Neural cell (in vitro differentiated cells): ENCODE measurements at regions not wholly inside any gene's neighbourhood (a gene's known extent, or its start where the extent isn't known, plus 50 kb on each side); places are given as distances from the start of the nearest gene placed in this dataset.

Experiments used
- H2AFZ ChIP-seq: fragments of 200-600, 300-800 bp; sonication (generic), shearing (Covaris generic); 2 replicates; pipeline ENCODE4 v1.6.0; 2014; ENCODE audit warnings: low read depth, mild to moderate bottlenecking, antibody characterized with exemption, low read length, moderate library complexity
- H3F3A ChIP-seq: fragments of 200-600 bp; shearing (Covaris generic); 2 replicates; pipeline ENCODE4 v1.6.1; 2016; ENCODE audit warnings: mild to moderate bottlenecking, moderate library complexity, mixed read lengths, antibody characterized with exemption, low read length; ENCODE audit not compliant: insufficient read depth, poor library complexity, severe bottlenecking
- H3K27ac ChIP-seq: fragments of 200-600, 300-800 bp; sonication (generic), shearing (Covaris generic); 2 replicates; pipeline ENCODE4 v1.5.1; 2014; ENCODE audit warnings: mild to moderate bottlenecking, low read length, moderate library complexity
- H3K27me3 ChIP-seq: fragments of 300-800, 200-600 bp; sonication (generic), shearing (Covaris generic); 2 replicates; pipeline ENCODE4 v1.6.0; 2014; ENCODE audit warnings: mild to moderate bottlenecking, low read depth, low read length, moderate library complexity; ENCODE audit not compliant: insufficient read depth
- H3K36me3 ChIP-seq: fragments of 300-800, 200-600 bp; sonication (generic), shearing (Covaris generic); 2 replicates; pipeline ENCODE4 v1.5.1; 2014; ENCODE audit warnings: mild to moderate bottlenecking, antibody characterized with exemption, low read length, moderate library complexity; ENCODE audit not compliant: insufficient read depth
- H3K4me2 ChIP-seq: fragments of 300-800, 200-600 bp; sonication (generic), shearing (Covaris generic); 2 replicates; pipeline ENCODE4 v1.6.0; 2014; ENCODE audit warnings: mild to moderate bottlenecking, low read length
- H3K4me3 ChIP-seq: fragments of 300-800, 200-600 bp; sonication (generic), shearing (Covaris generic); 2 replicates; pipeline ENCODE4 v1.5.1; 2014; ENCODE audit warnings: mild to moderate bottlenecking, low read length, moderate library complexity
- H3K79me2 ChIP-seq: fragments of 200-600 bp; shearing (Covaris generic); replicated peaks from 2 replicates; pipeline ENCODE4 v1.6.0; 2014; ENCODE audit warnings: mild to moderate bottlenecking, low read length, moderate library complexity; ENCODE audit not compliant: insufficient read depth
- H3K9ac ChIP-seq: fragments of 300-800, 200-600 bp; sonication (generic), shearing (Covaris generic); 2 replicates; pipeline ENCODE4 v1.6.1; 2016; ENCODE audit warnings: mild to moderate bottlenecking, low read length, mixed read lengths
- H3K9me2 ChIP-seq: fragments of 200-600 bp; shearing (Covaris generic); 2 replicates; pipeline ENCODE4 v1.6.1; 2016; ENCODE audit warnings: mild to moderate bottlenecking, low read length, mixed read lengths; ENCODE audit not compliant: insufficient read depth
- H3K9me3 ChIP-seq: fragments of 200-600, 300-800 bp; sonication (generic), shearing (Covaris generic); 2 replicates; pipeline ENCODE4 v1.6.1; 2016; ENCODE audit warnings: mild to moderate bottlenecking, mixed run types, low read length, moderate library complexity, mixed read lengths
- H4K20me1 ChIP-seq: fragments of 200-600 bp; shearing (Covaris generic); 2 replicates; pipeline ENCODE4 v1.6.1; 2016; ENCODE audit warnings: mild to moderate bottlenecking, mixed run types; ENCODE audit not compliant: insufficient read depth
- EP300 ChIP-seq: fragments of 450-650 bp; conservative IDR thresholded peaks from 2 replicates; pipeline ENCODE4 v1.6.1; 2014; ENCODE audit warnings: antibody characterized with exemption, mild to moderate bottlenecking, moderate library complexity; ENCODE audit not compliant: poor library complexity, severe bottlenecking
- EZH2 ChIP-seq: fragments of 200-600, 300-800 bp; shearing (Covaris generic), sonication (generic); IDR thresholded peaks from 2 replicates; pipeline ENCODE4 v1.6.1; 2014; ENCODE audit warnings: antibody characterized with exemption, low read length, borderline replicate concordance, mild to moderate bottlenecking; ENCODE audit not compliant: insufficient read depth, poor library complexity, severe bottlenecking
- MXI1 ChIP-seq: fragments of 450-650 bp; conservative IDR thresholded peaks from 2 replicates; pipeline ENCODE4 v1.6.1; 2014; ENCODE audit warnings: antibody characterized with exemption, mild to moderate bottlenecking; ENCODE audit not compliant: poor library complexity, severe bottlenecking
- POLR2AphosphoS5 ChIP-seq: IDR thresholded peaks from 2 replicates; pipeline ENCODE4 v1.6.1; 2012
- RAD21 ChIP-seq: fragments of 450-650 bp; conservative IDR thresholded peaks from 2 replicates; pipeline ENCODE4 v1.6.1; 2014; ENCODE audit warnings: antibody characterized with exemption, mild to moderate bottlenecking, moderate library complexity
- SMC3 ChIP-seq: fragments of 450-650 bp; conservative IDR thresholded peaks from 2 replicates; pipeline ENCODE4 v1.6.1; 2014; ENCODE audit warnings: antibody characterized with exemption, mild to moderate bottlenecking, moderate library complexity; ENCODE audit not compliant: poor library complexity
- TAF1 ChIP-seq: IDR thresholded peaks from 2 replicates; pipeline ENCODE4 v1.6.1; 2012; ENCODE audit warnings: low read depth
- TF ChIP-seq, protein P1 (sequence below): fragments of 450-650 bp; IDR thresholded peaks from 2 replicates; pipeline ENCODE4 v1.5.1; 2014; ENCODE audit warnings: antibody characterized with exemption, mild to moderate bottlenecking, moderate library complexity; ENCODE audit not compliant: poor library complexity, severe bottlenecking
- TF ChIP-seq, protein P2 (sequence below): IDR thresholded peaks from 2 replicates; pipeline ENCODE4 v1.6.1; 2012; ENCODE audit warnings: borderline replicate concordance

DNA sequence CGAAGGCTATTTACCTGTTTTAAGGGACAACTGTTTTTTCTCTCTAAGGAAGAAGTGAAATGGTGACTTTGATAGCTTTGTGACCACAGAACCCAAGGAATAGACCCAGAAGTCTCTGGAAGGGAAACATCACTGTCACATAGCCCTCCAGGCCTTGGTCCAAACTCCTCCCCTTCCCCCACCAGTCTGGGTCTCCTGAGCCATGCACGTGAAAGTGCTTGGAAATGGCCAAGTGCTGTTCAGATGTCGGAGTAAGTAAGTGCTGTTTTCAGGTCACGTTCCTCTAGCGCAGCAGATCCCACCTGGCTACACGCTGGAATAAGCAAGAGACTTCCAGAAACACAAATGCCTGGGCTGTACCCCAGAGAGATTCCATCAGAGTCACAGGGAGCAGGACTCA lies 73.0 kb upstream of the AFF3 start:
- Histone ChIP-seq H3K9me2 (no peaks in the 10 kb centered on the region), H3K36me3 (no peaks in the 10 kb centered on the region), H3K27me3 (no peaks in the 10 kb centered on the region), H3K4me3 (no peak overlapping the region), H3K9me3 (no peaks in the 10 kb centered on the region), H4K20me1 (no peaks in the 10 kb centered on the region), H3K9ac (no peak overlapping the region), H3F3A (no peaks in the 10 kb centered on the region), H3K27ac (no peak overlapping the region), H3K4me2 (no peak overlapping the region), H2AFZ (no peak overlapping the region), H3K79me2 (no peaks in the 10 kb centered on the region)
- TF ChIP-seq MXI1: no peak
- TF ChIP-seq RAD21: no peak
- no peak for TF ChIP-seq SMC3
- no peak for TF ChIP-seq EZH2
- TF ChIP-seq TAF1: no peak
- no peak for TF ChIP-seq POLR2AphosphoS5
- TF ChIP-seq EP300: no peak
- TF ChIP-seq, protein P1, sequence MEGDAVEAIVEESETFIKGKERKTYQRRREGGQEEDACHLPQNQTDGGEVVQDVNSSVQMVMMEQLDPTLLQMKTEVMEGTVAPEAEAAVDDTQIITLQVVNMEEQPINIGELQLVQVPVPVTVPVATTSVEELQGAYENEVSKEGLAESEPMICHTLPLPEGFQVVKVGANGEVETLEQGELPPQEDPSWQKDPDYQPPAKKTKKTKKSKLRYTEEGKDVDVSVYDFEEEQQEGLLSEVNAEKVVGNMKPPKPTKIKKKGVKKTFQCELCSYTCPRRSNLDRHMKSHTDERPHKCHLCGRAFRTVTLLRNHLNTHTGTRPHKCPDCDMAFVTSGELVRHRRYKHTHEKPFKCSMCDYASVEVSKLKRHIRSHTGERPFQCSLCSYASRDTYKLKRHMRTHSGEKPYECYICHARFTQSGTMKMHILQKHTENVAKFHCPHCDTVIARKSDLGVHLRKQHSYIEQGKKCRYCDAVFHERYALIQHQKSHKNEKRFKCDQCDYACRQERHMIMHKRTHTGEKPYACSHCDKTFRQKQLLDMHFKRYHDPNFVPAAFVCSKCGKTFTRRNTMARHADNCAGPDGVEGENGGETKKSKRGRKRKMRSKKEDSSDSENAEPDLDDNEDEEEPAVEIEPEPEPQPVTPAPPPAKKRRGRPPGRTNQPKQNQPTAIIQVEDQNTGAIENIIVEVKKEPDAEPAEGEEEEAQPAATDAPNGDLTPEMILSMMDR: no peak

DNA sequence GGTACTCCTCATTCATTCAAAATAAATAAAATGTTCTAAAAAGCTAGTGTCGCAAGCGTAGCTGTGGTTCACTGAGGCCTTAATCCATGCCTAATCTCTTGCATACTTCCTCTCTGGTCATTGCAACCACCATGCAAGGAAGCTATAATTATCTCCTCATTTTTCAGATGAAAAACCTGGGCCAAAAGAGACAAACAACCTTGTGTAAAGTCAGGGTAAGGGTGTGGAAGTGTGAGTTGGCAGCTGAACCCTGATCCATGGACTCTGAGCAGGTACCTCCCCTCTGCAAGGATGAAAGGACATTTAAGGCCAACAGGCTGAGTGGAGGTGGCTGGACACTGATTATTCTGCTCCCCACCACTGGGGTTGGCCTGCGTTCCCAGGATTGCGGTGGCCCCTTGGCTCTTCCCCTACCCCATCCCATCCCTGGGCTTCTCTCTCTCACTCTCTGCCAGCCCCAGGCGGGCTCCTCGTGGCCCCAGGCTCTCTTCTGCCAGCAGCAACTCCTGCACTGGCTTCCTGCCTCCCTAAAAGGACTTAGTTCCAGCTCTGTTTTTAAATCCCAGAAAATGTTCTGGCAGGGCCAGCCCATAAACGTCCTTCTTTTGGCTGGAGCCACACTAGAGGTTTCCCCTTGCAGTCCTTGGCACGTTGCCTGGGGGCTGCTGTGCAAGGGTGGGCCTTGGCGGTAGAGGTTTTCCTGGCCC lies 72.0 kb upstream of the AFF3 start:
- H3K9me3 ChIP-seq: no peaks in the 10 kb centered on the region
- H3K27me3 ChIP-seq: no peaks in the 10 kb centered on the region
- no peaks in the 10 kb centered on the region for H3K79me2 ChIP-seq
- no peaks in the 10 kb centered on the region for H3F3A ChIP-seq
- no peaks in the 10 kb centered on the region for H3K36me3 ChIP-seq
- TF ChIP-seq MXI1 (no peak), SMC3 (no peak), EZH2 (no peak), POLR2AphosphoS5 (no peak), TAF1 (no peak), RAD21 (no peak), EP300 (no peak)
- TF ChIP-seq, protein P2, sequence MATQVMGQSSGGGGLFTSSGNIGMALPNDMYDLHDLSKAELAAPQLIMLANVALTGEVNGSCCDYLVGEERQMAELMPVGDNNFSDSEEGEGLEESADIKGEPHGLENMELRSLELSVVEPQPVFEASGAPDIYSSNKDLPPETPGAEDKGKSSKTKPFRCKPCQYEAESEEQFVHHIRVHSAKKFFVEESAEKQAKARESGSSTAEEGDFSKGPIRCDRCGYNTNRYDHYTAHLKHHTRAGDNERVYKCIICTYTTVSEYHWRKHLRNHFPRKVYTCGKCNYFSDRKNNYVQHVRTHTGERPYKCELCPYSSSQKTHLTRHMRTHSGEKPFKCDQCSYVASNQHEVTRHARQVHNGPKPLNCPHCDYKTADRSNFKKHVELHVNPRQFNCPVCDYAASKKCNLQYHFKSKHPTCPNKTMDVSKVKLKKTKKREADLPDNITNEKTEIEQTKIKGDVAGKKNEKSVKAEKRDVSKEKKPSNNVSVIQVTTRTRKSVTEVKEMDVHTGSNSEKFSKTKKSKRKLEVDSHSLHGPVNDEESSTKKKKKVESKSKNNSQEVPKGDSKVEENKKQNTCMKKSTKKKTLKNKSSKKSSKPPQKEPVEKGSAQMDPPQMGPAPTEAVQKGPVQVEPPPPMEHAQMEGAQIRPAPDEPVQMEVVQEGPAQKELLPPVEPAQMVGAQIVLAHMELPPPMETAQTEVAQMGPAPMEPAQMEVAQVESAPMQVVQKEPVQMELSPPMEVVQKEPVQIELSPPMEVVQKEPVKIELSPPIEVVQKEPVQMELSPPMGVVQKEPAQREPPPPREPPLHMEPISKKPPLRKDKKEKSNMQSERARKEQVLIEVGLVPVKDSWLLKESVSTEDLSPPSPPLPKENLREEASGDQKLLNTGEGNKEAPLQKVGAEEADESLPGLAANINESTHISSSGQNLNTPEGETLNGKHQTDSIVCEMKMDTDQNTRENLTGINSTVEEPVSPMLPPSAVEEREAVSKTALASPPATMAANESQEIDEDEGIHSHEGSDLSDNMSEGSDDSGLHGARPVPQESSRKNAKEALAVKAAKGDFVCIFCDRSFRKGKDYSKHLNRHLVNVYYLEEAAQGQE: no peak
- TF ChIP-seq, protein P1: no peak
- H3K9ac ChIP-seq: no peak overlapping the region
- H4K20me1 ChIP-seq: no peaks in the 10 kb centered on the region
- H3K27ac ChIP-seq: no peak overlapping the region
- no peak overlapping the region for H3K4me3 ChIP-seq
- no peaks in the 10 kb centered on the region for H3K9me2 ChIP-seq
- H3K4me2 ChIP-seq: no peak overlapping the region
- H2AFZ ChIP-seq: no peak overlapping the region
